Neuronal stem cell (in vitro differentiated cells): ENCODE measurements at regions not wholly inside any gene's neighbourhood (a gene's known extent, or its start where the extent isn't known, plus 50 kb on each side); places are given as distances from the start of the nearest gene placed in this dataset.

Experiments
- DNase-seq: peaks from one replicate; pipeline ENCODE4 v3.0.0-alpha.2; 2013; ENCODE audit warnings: low spot score
- H2AFZ ChIP-seq: one replicate; pipeline ENCODE4 v1.6.1; 2013; ENCODE audit warnings: mild to moderate bottlenecking, low read length, inconsistent platforms
- H2AK5ac ChIP-seq: 2 replicates; pipeline ENCODE4 v1.6.1; 2013; ENCODE audit warnings: low read depth, mild to moderate bottlenecking, inconsistent platforms, low read length, moderate library complexity, mixed read lengths
- H2BK120ac ChIP-seq: 2 replicates; pipeline ENCODE4 v1.6.1; 2013; ENCODE audit warnings: low read depth, mild to moderate bottlenecking, inconsistent platforms, low read length, moderate library complexity, mixed read lengths
- H2BK12ac ChIP-seq: one replicate; pipeline ENCODE4 v1.6.1; 2013; ENCODE audit warnings: low read length, inconsistent platforms
- H2BK15ac ChIP-seq: 2 replicates; pipeline ENCODE4 v1.6.1; 2013; ENCODE audit warnings: mild to moderate bottlenecking, low read length, inconsistent platforms, mixed read lengths
- H2BK5ac ChIP-seq: one replicate; pipeline ENCODE4 v1.6.1; 2013; ENCODE audit warnings: inconsistent platforms, mild to moderate bottlenecking, low read length, moderate library complexity
- H3K14ac ChIP-seq: one replicate; pipeline ENCODE4 v1.6.1; 2013; ENCODE audit warnings: low read length, inconsistent platforms
- H3K18ac ChIP-seq: 2 replicates; pipeline ENCODE4 v1.6.1; 2013; ENCODE audit warnings: low read length, inconsistent platforms
- H3K23ac ChIP-seq: 2 replicates; pipeline ENCODE4 v1.6.1; 2013; ENCODE audit warnings: low read depth, mild to moderate bottlenecking, mixed read lengths, low read length, inconsistent platforms; ENCODE audit not compliant: poor library complexity
- H3K27ac ChIP-seq: replicated peaks from 3 replicates; pipeline ENCODE4 v1.5.1; 2013; ENCODE audit warnings: low read length, inconsistent platforms
- H3K27me3 ChIP-seq, 3 experiments: 2 replicates each; pipeline ENCODE4 v1.6.1; 2013; ENCODE audit warnings: low read length in 3 of 3, mild to moderate bottlenecking in 2 of 3, inconsistent platforms in 1 of 3, low read depth in 1 of 3, mixed read lengths in 1 of 3, moderate library complexity in 1 of 3; ENCODE audit not compliant: control insufficient read depth in 3 of 3, insufficient read depth in 3 of 3
- H3K36me3 ChIP-seq, 2 donors: replicated peaks in 1 of 2; 2 replicates each; pipeline ENCODE4 v1.6.1; 2013; ENCODE audit warnings: low read length in 2 of 2; ENCODE audit not compliant: control insufficient read depth in 2 of 2, insufficient read depth in 2 of 2
- H3K4ac ChIP-seq: 2 replicates; pipeline ENCODE4 v1.6.1; 2013; ENCODE audit warnings: inconsistent platforms, mild to moderate bottlenecking, low read length, moderate library complexity
- H3K4me1 ChIP-seq, 2 donors: 1 replicate in 1 of 2; 2 replicates in 1 of 2; pipeline ENCODE4 v1.6.1; 2013; ENCODE audit warnings: low read length in 2 of 2, low read depth in 1 of 2; ENCODE audit not compliant: control insufficient read depth in 2 of 2, insufficient read depth in 1 of 2
- H3K4me2 ChIP-seq: one replicate; pipeline ENCODE4 v1.6.1; 2013; ENCODE audit warnings: mild to moderate bottlenecking, low read length, inconsistent platforms; ENCODE audit not compliant: insufficient read depth, poor library complexity, severe bottlenecking
- H3K4me3 ChIP-seq, 2 donors: 2 replicates each; pipeline ENCODE4 v1.5.1; 2013; ENCODE audit warnings: low read length in 2 of 2, mild to moderate bottlenecking in 2 of 2, inconsistent platforms in 1 of 2, moderate library complexity in 1 of 2
- H3K79me1 ChIP-seq: one replicate; pipeline ENCODE4 v1.6.1; 2013; ENCODE audit warnings: low read depth, mild to moderate bottlenecking, inconsistent platforms, low read length, moderate library complexity
- H3K9ac ChIP-seq: one replicate; pipeline ENCODE4 v1.6.1; 2013; ENCODE audit warnings: mild to moderate bottlenecking, low read depth, low read length, inconsistent platforms; ENCODE audit not compliant: poor library complexity
- H3K9me3 ChIP-seq, 2 donors: replicated peaks in 1 of 2; 2 replicates each; pipeline versions ENCODE3 to v1.6.1; 2013; ENCODE audit warnings: low read length in 2 of 2, mild to moderate bottlenecking in 2 of 2, inconsistent platforms in 1 of 2, low read depth in 1 of 2, mixed read lengths in 1 of 2, moderate library complexity in 1 of 2; ENCODE audit not compliant: control insufficient read depth in 2 of 2, insufficient read depth in 1 of 2
- H4K8ac ChIP-seq: one replicate; pipeline ENCODE4 v1.6.1; 2013; ENCODE audit warnings: low read depth, mild to moderate bottlenecking, inconsistent platforms, low read length, moderate library complexity
- H4K91ac ChIP-seq: one replicate; pipeline ENCODE4 v1.6.1; 2013; ENCODE audit warnings: low read length, low read depth, mild to moderate bottlenecking, inconsistent platforms; ENCODE audit not compliant: poor library complexity
- WGBS, 2 donors: extraction: QIAGEN DNeasy Blood & Tissue Kit; methylation state at CpG; one replicate each; pipeline ENCODE4 v1.1.7; 2013; ENCODE audit warnings: missing lambda C conversion rate in 2 of 2, mixed read lengths in 1 of 2; ENCODE audit not compliant: insufficient read length in 2 of 2, insufficient replicate concordance in 1 of 2; ENCODE audit errors: extremely low coverage in 2 of 2; 5-methylcytosine and 5-hydroxymethylcytosine counted together

DNA sequence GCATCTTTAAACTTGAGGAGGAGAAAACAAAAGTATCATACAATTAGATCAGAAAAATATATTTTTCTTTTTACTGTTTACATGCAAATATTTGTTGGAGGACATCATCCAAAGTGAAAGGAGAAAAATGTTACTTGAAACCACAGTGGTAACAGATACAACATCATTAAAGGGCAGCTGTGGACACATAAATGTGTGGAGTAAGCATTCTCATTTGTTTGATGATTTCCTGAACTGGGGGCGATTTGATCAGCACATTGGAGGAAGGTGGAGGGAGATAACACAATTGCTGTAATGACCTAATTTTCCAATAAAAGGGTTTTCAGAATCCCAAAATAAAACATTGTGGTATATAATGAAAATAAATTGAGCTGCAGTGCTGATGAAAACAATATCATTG lies 314.5 kb upstream of the HS3ST1 start:
- Histone ChIP-seq H2BK120ac (no peak overlapping the region), H3K27ac (no peak overlapping the region), H3K23ac (no peak overlapping the region), H3K4me3 (no peak overlapping the region), H3K27me3 (no peaks in the 10 kb centered on the region), H3K14ac (no peak overlapping the region), H2AK5ac (no peak overlapping the region), H3K18ac (no peak overlapping the region), H4K8ac (no peak overlapping the region), H3K79me1 (no peaks in the 10 kb centered on the region), H3K9ac (no peak overlapping the region), H3K9me3 (no peaks in the 10 kb centered on the region), H3K4ac (no peak overlapping the region), H2BK15ac (no peak overlapping the region), H2AFZ (no peak overlapping the region), H2BK5ac (no peak overlapping the region), H3K4me1 (peaks cover 0 to 5% of the 10 kb centered on the region in 2 donors), H2BK12ac (no peak overlapping the region), H4K91ac (no peak overlapping the region), H3K36me3 (no peaks in the 10 kb centered on the region), H3K4me2 (no peak overlapping the region)
- WGBS, 2 donors = no CpG with 5 or more reads among the region's 1 CpG
- DNase-seq = no peak

GRCh38 chr4:11741190-11741652 lies 312.5 kb upstream of the HS3ST1 start:
- WGBS, 2 donors = no CpG with 5 or more reads among the region's 1 CpG
- no peak overlapping the region for H2BK5ac ChIP-seq
- H3K9me3 ChIP-seq = no peaks in the 10 kb centered on the region
- no peaks in the 10 kb centered on the region for H3K36me3 ChIP-seq
- no peak overlapping the region for H4K91ac ChIP-seq
- DNase-seq = no peak
- H2AFZ ChIP-seq = peak overlapping the region; percentile 17
- H3K27ac ChIP-seq = no peak overlapping the region
- H3K23ac ChIP-seq = no peak overlapping the region
- H3K4me2 ChIP-seq = no peak overlapping the region
- H3K9ac ChIP-seq = no peak overlapping the region
- H2BK12ac ChIP-seq = no peak overlapping the region
- H3K79me1 ChIP-seq = no peaks in the 10 kb centered on the region
- H3K4me1 ChIP-seq = no peaks in the 10 kb centered on the region
- no peak overlapping the region for H3K4ac ChIP-seq
- no peaks in the 10 kb centered on the region for H3K27me3 ChIP-seq
- no peak overlapping the region for H2BK15ac ChIP-seq
- H2BK120ac ChIP-seq = no peak overlapping the region
- H3K14ac ChIP-seq = no peak overlapping the region
- no peak overlapping the region for H3K4me3 ChIP-seq
- H2AK5ac ChIP-seq = no peak overlapping the region
- no peak overlapping the region for H4K8ac ChIP-seq
- H3K18ac ChIP-seq = no peak overlapping the region

- no peak overlapping the region for H3K4me3 ChIP-seq
- no peaks in the 10 kb centered on the region for H3K27me3 ChIP-seq
- no peak overlapping the region for H2AK5ac ChIP-seq
- H2BK5ac ChIP-seq = no peak overlapping the region
- no peak overlapping the region for H3K4ac ChIP-seq
- H2AFZ ChIP-seq = no peak overlapping the region
- H3K9ac ChIP-seq = no peak overlapping the region
- H3K14ac ChIP-seq = no peak overlapping the region
- no peak overlapping the region for H3K4me2 ChIP-seq
- no peak overlapping the region for H2BK12ac ChIP-seq
- H2BK15ac ChIP-seq = no peak overlapping the region
- WGBS, 2 donors = no CpG with 5 or more reads among the region's 1 CpG
- no peaks in the 10 kb centered on the region for H3K4me1 ChIP-seq
- H3K18ac ChIP-seq = no peak overlapping the region
- no peak for DNase-seq
- no peak overlapping the region for H4K8ac ChIP-seq
- H3K79me1 ChIP-seq = no peaks in the 10 kb centered on the region
- H3K27ac ChIP-seq = no peak overlapping the region
- H2BK120ac ChIP-seq = no peak overlapping the region
- no peak overlapping the region for H4K91ac ChIP-seq
- H3K23ac ChIP-seq = no peak overlapping the region
- H3K9me3 ChIP-seq = no peaks in the 10 kb centered on the region
- no peaks in the 10 kb centered on the region for H3K36me3 ChIP-seq
Measured at GRCh38 chr4:11739992-11740391, 311.3 kb upstream of the HS3ST1 start.

GRCh38 chr4:11736978-11737377 lies 308.3 kb upstream of the HS3ST1 start:
- H3K9me3 ChIP-seq = no peaks in the 10 kb centered on the region
- H3K4me3 ChIP-seq = no peak overlapping the region
- no peak overlapping the region for H2BK12ac ChIP-seq
- H3K14ac ChIP-seq = no peak overlapping the region
- H3K4me1 ChIP-seq = no peaks in the 10 kb centered on the region
- DNase-seq = no peak
- no peak overlapping the region for H3K9ac ChIP-seq
- no CpG with 5 or more reads among the region's 2 CpGs for WGBS, 2 donors
- H2AK5ac ChIP-seq = no peak overlapping the region
- no peak overlapping the region for H3K27ac ChIP-seq
- H2BK15ac ChIP-seq = no peak overlapping the region
- H3K27me3 ChIP-seq = no peaks in the 10 kb centered on the region
- H4K91ac ChIP-seq = no peak overlapping the region
- H2BK120ac ChIP-seq = no peak overlapping the region
- H3K79me1 ChIP-seq = no peaks in the 10 kb centered on the region
- H3K36me3 ChIP-seq = no peaks in the 10 kb centered on the region
- no peak overlapping the region for H2BK5ac ChIP-seq
- no peak overlapping the region for H4K8ac ChIP-seq
- H2AFZ ChIP-seq = no peak overlapping the region
- H3K4me2 ChIP-seq = no peak overlapping the region
- no peak overlapping the region for H3K18ac ChIP-seq
- H3K23ac ChIP-seq = no peak overlapping the region
- H3K4ac ChIP-seq = no peak overlapping the region
